ENCODE measurements at regions not wholly inside any gene's neighbourhood (a gene's known extent, or its start where the extent isn't known, plus 50 kb on each side); places are given as distances from the start of the nearest gene placed in this dataset.

GRCh38 chr2:103810875-103811274, 1043.0 kb upstream of the POU3F3 start:
- no peak for DNase-seq (ENCODE audit: low read depth)

- no peak for DNase-seq (ENCODE audit: low read depth)
Measured at GRCh38 chr2:103814016-103814415, 1039.9 kb upstream of the POU3F3 start.

- DNase-seq (ENCODE audit: low read depth), result no peak
Measured at GRCh38 chr2:103815731-103816130, 1038.2 kb upstream of the POU3F3 start.

GRCh38 chr2:103817746-103818145, 1036.2 kb upstream of the POU3F3 start:
- DNase-seq (ENCODE audit: low read depth), result no peak

- DNase-seq (ENCODE audit: low read depth), result no peak
Measured at GRCh38 chr2:103818176-103818575, 1035.7 kb upstream of the POU3F3 start.

- DNase-seq (ENCODE audit: low read depth), result no peak
Measured at GRCh38 chr2:103819599-103819998, 1034.3 kb upstream of the POU3F3 start.

GRCh38 chr2:103823847-103824246, 1030.1 kb upstream of the POU3F3 start:
- DNase-seq (ENCODE audit: low read depth), result no peak

- no peak for DNase-seq (ENCODE audit: low read depth)
Measured at GRCh38 chr2:103847276-103847675, 1006.6 kb upstream of the POU3F3 start.

GRCh38 chr2:103859238-103859637, 994.7 kb upstream of the POU3F3 start:
- DNase-seq (ENCODE audit: low read depth), result no peak

- no peak for DNase-seq (ENCODE audit: low read depth)
Measured at GRCh38 chr2:103860016-103860415, 993.9 kb upstream of the POU3F3 start.

- DNase-seq (ENCODE audit: low read depth), result no peak
Measured at GRCh38 chr2:103868396-103868795, 985.5 kb upstream of the POU3F3 start.

GRCh38 chr2:103873716-103874351, 980.1 kb upstream of the POU3F3 start:
- no peak for DNase-seq (ENCODE audit: low read depth)

GRCh38 chr2:103875131-103875530, 978.8 kb upstream of the POU3F3 start:
- DNase-seq (ENCODE audit: low read depth), result no peak

GRCh38 chr2:103875531-103875930, 978.4 kb upstream of the POU3F3 start:
- DNase-seq (ENCODE audit: low read depth), result no peak

- DNase-seq (ENCODE audit: low read depth), result no peak
Measured at GRCh38 chr2:103876611-103877010, 977.3 kb upstream of the POU3F3 start.

GRCh38 chr2:103879101-103879500, 974.8 kb upstream of the POU3F3 start:
- no peak for DNase-seq (ENCODE audit: low read depth)

GRCh38 chr2:103880081-103880834, 973.7 kb upstream of the POU3F3 start:
- DNase-seq (ENCODE audit: low read depth), result no peak

- DNase-seq (ENCODE audit: low read depth), result no peak
Measured at GRCh38 chr2:103887625-103888024, 966.3 kb upstream of the POU3F3 start.

GRCh38 chr2:103896182-103896581, 957.7 kb upstream of the POU3F3 start:
- no peak for DNase-seq (ENCODE audit: low read depth)

- DNase-seq (ENCODE audit: low read depth), result no peak
Measured at GRCh38 chr2:103898561-103898960, 955.4 kb upstream of the POU3F3 start.

GRCh38 chr2:103902347-103902746, 951.6 kb upstream of the POU3F3 start:
- no peak for DNase-seq (ENCODE audit: low read depth)

- DNase-seq (ENCODE audit: low read depth), result no peak
Measured at GRCh38 chr2:103921161-103921560, 932.8 kb upstream of the POU3F3 start.

- no peak for DNase-seq (ENCODE audit: low read depth)
Measured at GRCh38 chr2:103942199-103942598, 911.7 kb upstream of the POU3F3 start.

- DNase-seq (ENCODE audit: low read depth), result no peak
Measured at GRCh38 chr2:103945083-103945482, 908.8 kb upstream of the POU3F3 start.
